Brain microvascular endothelial cell (primary cell): ENCODE measurements at regions not wholly inside any gene's neighbourhood (a gene's known extent, or its start where the extent isn't known, plus 50 kb on each side); places are given as distances from the start of the nearest gene placed in this dataset.
"Not testable (repeated sequence)": the region's sequence is repeated elsewhere in the genome, so short reads cannot be mapped to it uniquely, and the experiment has no call there.

Source experiments
- DNase-seq: peaks from one replicate; pipeline ENCODE4 v3.0.0-alpha.2; 2020
- H3K27ac ChIP-seq: fragments of 250-450 bp; sonication (Bioruptor Pico); 2 replicates; pipeline ENCODE4 v1.5.1; 2020; ENCODE audit warnings: mild to moderate bottlenecking, moderate library complexity
- H3K27me3 ChIP-seq: fragments of 250-450 bp; sonication (Bioruptor Pico); replicated peaks from 2 replicates; pipeline ENCODE4 v1.5.1; 2020; ENCODE audit warnings: mild to moderate bottlenecking
- H3K36me3 ChIP-seq: fragments of 250-450 bp; sonication (Bioruptor Pico); replicated peaks from 2 replicates; pipeline ENCODE4 v1.5.1; 2020; ENCODE audit warnings: mild to moderate bottlenecking
- H3K4me3 ChIP-seq: 2 replicates; pipeline ENCODE4 v1.5.1; 2011; ENCODE audit warnings: low read depth, mild to moderate bottlenecking, control low read depth, low read length, moderate library complexity
- CTCF ChIP-seq: IDR thresholded peaks from 2 replicates; pipeline ENCODE4 v1.5.1; 2011; ENCODE audit warnings: low read depth, mild to moderate bottlenecking, moderate library complexity, low read length, control low read depth, inconsistent platforms; ENCODE audit errors: missing control alignments
- in situ Hi-C: cut with HindIII; loops from 2 replicates; pipeline ENCODE4 v1.10.0; 2017; ENCODE audit warnings: low sequenced_read_pairs, low pct_ligation_motif_present

- H3K4me3 ChIP-seq: no peak overlapping the region
- DNase-seq: peak; percentile 5
- H3K36me3 ChIP-seq: no peaks in the 10 kb centered on the region
- in situ Hi-C loops: no loop called here
- no peak for TF ChIP-seq CTCF
- H3K27me3 ChIP-seq: no peaks in the 10 kb centered on the region
- no peak overlapping the region for H3K27ac ChIP-seq
Observed at GRCh38 chr10:34045571-34046190, 711.2 kb upstream of the NRP1 start.

GRCh38 chr10:34041871-34042270, 707.4 kb upstream of the NRP1 start:
- no peak overlapping the region for H3K27ac ChIP-seq
- H3K36me3 ChIP-seq: no peaks in the 10 kb centered on the region
- no peak for DNase-seq
- no peaks in the 10 kb centered on the region for H3K27me3 ChIP-seq
- no peak overlapping the region for H3K4me3 ChIP-seq
- no peak for TF ChIP-seq CTCF
- in situ Hi-C loops: no loop called here

- in situ Hi-C loops: no loop called here
Observed at GRCh38 chr10:34037499-34037898, 703.0 kb upstream of the NRP1 start.

GRCh38 chr10:34035241-34035790, 700.8 kb upstream of the NRP1 start:
- H3K27ac ChIP-seq, DNase-seq, H3K36me3 ChIP-seq, H3K4me3 ChIP-seq, in situ Hi-C loops, H3K27me3 ChIP-seq: not testable (repeated sequence)

More at GRCh38 chr10:34037499-34037898, 703.0 kb upstream of the NRP1 start:
- H3K36me3 ChIP-seq: no peaks in the 10 kb centered on the region
- TF ChIP-seq CTCF: no peak
- H3K27ac ChIP-seq: no peak overlapping the region
- no peak for DNase-seq
- H3K27me3 ChIP-seq: no peaks in the 10 kb centered on the region
- no peak overlapping the region for H3K4me3 ChIP-seq

- Histone ChIP-seq H3K36me3 (no peaks in the 10 kb centered on the region), H3K27me3 (no peaks in the 10 kb centered on the region), H3K27ac (no peak overlapping the region), H3K4me3 (no peak overlapping the region)
- in situ Hi-C loops: no loop called here
- no peak for TF ChIP-seq CTCF
- DNase-seq: no peak
Observed at GRCh38 chr10:34033078-34033477, 698.6 kb upstream of the NRP1 start.

- Histone ChIP-seq H3K36me3 (no peaks in the 10 kb centered on the region), H3K27ac (no peak overlapping the region), H3K4me3 (no peak overlapping the region), H3K27me3 (no peaks in the 10 kb centered on the region)
- no peak for TF ChIP-seq CTCF
- no peak for DNase-seq
- in situ Hi-C loops: no loop called here
Observed at GRCh38 chr10:34032564-34032963, 698.1 kb upstream of the NRP1 start.
